Kidney (tissue), 13 donors: ENCODE measurements at regions not wholly inside any gene's neighbourhood (a gene's known extent, or its start where the extent isn't known, plus 50 kb on each side); places are given as distances from the start of the nearest gene placed in this dataset.

ENCODE experiments used
- DNase-seq, 5 donors: peaks; one replicate each; pipeline ENCODE4 v3.0.0-alpha.2; 2013 to 2020
- FAIRE-seq: peaks from 2 replicates; lab custom pipeline; 2012; peaks lifted over from hg19 to GRCh38; lab: Jason Lieb, UNC
- H3K27ac ChIP-seq, 2 donors: one replicate each; pipeline ENCODE4 v1.7.0; 2013; ENCODE audit warnings: low read depth in 2 of 2, low read length in 2 of 2, inconsistent platforms in 1 of 2
- H3K27me3 ChIP-seq: one replicate; pipeline ENCODE4 v1.7.1; 2013; ENCODE audit warnings: low read length, inconsistent platforms; ENCODE audit not compliant: control insufficient read depth, insufficient read depth
- H3K36me3 ChIP-seq, 3 donors: one replicate each; pipeline versions ENCODE4 v1.7.0 to v1.7.1; 2013; ENCODE audit warnings: low read length in 3 of 3, control low read depth in 1 of 3, inconsistent platforms in 1 of 3; ENCODE audit not compliant: insufficient read depth in 3 of 3, control insufficient read depth in 2 of 3
- H3K4me1 ChIP-seq, 3 donors: one replicate each; pipeline versions ENCODE4 v1.7.0 to v1.7.1; 2013; ENCODE audit warnings: low read length in 3 of 3, inconsistent platforms in 1 of 3, low read depth in 1 of 3; ENCODE audit not compliant: control insufficient read depth in 2 of 3, insufficient read depth in 2 of 3
- H3K4me3 ChIP-seq, 3 donors: one replicate each; pipeline versions ENCODE4 v1.7.0 to v1.8.1; 2013; ENCODE audit warnings: low read length in 3 of 3, control low read depth in 1 of 3, inconsistent platforms in 1 of 3
- H3K9ac ChIP-seq, 3 donors: one replicate each; pipeline versions ENCODE4 v1.7.0 to v1.7.1; 2013; ENCODE audit warnings: low read length in 3 of 3, control low read depth in 1 of 3, inconsistent platforms in 1 of 3
- H3K9me3 ChIP-seq, 3 donors: one replicate each; pipeline versions ENCODE4 v1.7.0 to v1.7.1; 2013; ENCODE audit warnings: low read length in 3 of 3, control low read depth in 1 of 3, inconsistent platforms in 1 of 3; ENCODE audit not compliant: control insufficient read depth in 2 of 3, insufficient read depth in 1 of 3
- intact Hi-C: fragments of 100-400 bp; cut with DNase I; formaldehyde crosslinking; loops from one replicate; pipeline ENCODE4 v1.11.1; 2022
- TF ChIP-seq, protein P1 (sequence below): IDR thresholded peaks from 3 replicates; pipeline ENCODE4 v1.5.1; 2012; ENCODE audit warnings: mild to moderate bottlenecking, moderate library complexity, borderline replicate concordance; ENCODE audit not compliant: insufficient read depth; ENCODE audit errors: extremely low read depth
- donor health status: control.
- donor health status: control.
- donor health status: control.
- donor health status: control.
- donor health status: control.
- donor health status: DM: yes; HTN: yes; CAD: no.
- donor health status: Normal renal cell carcinoma (clear cell type).

DNA sequence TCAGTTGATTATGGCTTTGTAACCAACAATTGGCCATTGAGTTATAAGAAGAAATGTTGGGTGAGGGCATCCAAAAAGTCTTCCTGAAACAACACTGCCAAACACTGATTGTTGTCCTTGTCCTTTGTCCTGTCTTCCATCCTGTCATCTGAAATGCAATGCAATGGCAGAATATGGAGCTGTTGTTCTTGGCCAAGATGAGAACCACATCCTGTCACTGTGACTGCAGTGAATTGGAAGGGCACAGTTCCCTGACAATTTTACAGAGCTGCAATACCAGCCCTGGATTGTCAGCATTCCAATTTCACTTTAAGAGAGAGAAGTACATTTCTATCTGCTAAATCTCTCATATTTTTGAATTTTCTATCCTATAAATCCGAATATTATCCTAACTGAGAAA is 613.3 kb downstream of the FLRT2 start:
- Histone ChIP-seq H3K4me1 (no peaks in the 10 kb centered on the region), H3K27ac (no peak overlapping the region), H3K9ac (no peak overlapping the region), H3K4me3 (no peak overlapping the region), H3K27me3 (no peaks in the 10 kb centered on the region), H3K36me3 (no peaks in the 10 kb centered on the region), H3K9me3 (no peaks in the 10 kb centered on the region)
- TF ChIP-seq, protein P1, sequence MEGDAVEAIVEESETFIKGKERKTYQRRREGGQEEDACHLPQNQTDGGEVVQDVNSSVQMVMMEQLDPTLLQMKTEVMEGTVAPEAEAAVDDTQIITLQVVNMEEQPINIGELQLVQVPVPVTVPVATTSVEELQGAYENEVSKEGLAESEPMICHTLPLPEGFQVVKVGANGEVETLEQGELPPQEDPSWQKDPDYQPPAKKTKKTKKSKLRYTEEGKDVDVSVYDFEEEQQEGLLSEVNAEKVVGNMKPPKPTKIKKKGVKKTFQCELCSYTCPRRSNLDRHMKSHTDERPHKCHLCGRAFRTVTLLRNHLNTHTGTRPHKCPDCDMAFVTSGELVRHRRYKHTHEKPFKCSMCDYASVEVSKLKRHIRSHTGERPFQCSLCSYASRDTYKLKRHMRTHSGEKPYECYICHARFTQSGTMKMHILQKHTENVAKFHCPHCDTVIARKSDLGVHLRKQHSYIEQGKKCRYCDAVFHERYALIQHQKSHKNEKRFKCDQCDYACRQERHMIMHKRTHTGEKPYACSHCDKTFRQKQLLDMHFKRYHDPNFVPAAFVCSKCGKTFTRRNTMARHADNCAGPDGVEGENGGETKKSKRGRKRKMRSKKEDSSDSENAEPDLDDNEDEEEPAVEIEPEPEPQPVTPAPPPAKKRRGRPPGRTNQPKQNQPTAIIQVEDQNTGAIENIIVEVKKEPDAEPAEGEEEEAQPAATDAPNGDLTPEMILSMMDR, result no peak
- intact Hi-C loops, result no loop called here
- DNase-seq, result no peak
- no peak for FAIRE-seq

DNA sequence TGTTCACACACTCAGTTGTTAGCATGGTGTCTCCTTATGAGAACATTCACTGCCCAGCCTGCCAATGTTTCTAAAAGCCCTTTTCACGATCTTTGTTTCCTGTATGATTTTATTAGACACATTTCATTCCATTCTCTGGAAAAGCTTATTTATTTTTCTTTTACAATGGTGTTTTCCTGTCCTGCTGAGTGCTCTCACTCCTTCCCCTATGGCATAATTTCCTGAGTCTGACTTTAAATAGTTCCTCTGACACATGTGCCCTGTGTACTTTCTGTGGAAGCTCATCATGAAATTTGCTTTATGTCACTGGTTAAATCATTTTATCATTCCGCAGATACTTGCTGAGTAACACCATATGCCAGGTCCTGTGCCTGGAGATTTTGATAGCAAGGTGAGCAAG is 612.0 kb downstream of the FLRT2 start:
- Histone ChIP-seq H3K4me3 (no peak overlapping the region), H3K9me3 (no peaks in the 10 kb centered on the region), H3K27ac (no peak overlapping the region), H3K9ac (no peak overlapping the region), H3K4me1 (no peaks in the 10 kb centered on the region), H3K36me3 (no peaks in the 10 kb centered on the region), H3K27me3 (no peaks in the 10 kb centered on the region)
- FAIRE-seq (no peak), DNase-seq (no peak)
- TF ChIP-seq, protein P1, result no peak
- intact Hi-C loops, result no loop called here

DNA sequence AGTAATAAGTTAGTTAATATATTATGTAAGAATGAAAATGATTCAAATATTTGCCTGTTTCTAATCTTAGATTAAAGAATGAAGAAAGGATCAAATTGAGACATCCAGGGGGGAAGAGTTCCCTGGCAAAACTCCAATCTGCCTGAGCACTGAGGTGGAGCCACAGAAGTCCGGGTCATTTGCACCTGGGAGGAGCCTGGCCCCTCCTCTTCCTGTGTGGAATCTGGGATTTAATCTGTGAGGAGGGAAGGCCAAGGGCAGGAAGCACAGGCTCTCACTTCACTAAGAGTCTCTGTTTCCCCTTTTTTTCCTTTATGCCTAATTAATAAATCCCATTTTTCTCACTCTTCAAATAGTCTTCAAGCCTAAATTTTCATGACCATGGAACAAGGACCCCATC is 599.5 kb downstream of the FLRT2 start:
- intact Hi-C loops, result no loop called here
- Histone ChIP-seq H3K27me3 (no peaks in the 10 kb centered on the region), H3K4me3 (no peak overlapping the region), H3K9ac (no peak overlapping the region), H3K36me3 (no peaks in the 10 kb centered on the region), H3K4me1 (no peaks in the 10 kb centered on the region), H3K27ac (no peak overlapping the region), H3K9me3 (no peaks in the 10 kb centered on the region)
- TF ChIP-seq, protein P1, result no peak
- no peak for FAIRE-seq
- no peak for DNase-seq

DNA sequence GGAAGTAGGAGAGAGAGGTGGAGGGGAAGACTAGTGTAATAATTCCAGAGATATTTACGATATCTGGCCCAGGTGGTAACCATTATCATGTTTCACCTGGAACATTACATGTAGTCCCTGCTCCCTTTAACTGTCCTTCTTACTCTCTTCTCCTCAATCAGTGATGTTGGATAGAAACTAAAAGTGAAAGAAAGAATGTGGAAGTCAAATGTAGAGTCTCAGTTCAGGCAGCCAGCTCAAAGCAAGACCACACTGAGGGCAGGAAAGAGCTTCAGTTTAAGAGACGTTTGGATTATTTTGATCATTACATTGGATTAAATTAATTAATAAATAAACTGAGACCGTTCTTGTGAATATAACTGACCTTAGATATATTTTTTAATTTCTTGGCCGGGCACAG is 594.4 kb downstream of the FLRT2 start:
- Histone ChIP-seq H3K4me3 (no peak overlapping the region), H3K9ac (no peak overlapping the region), H3K36me3 (no peaks in the 10 kb centered on the region), H3K4me1 (no peaks in the 10 kb centered on the region), H3K27ac (no peak overlapping the region), H3K9me3 (no peaks in the 10 kb centered on the region), H3K27me3 (no peaks in the 10 kb centered on the region)
- DNase-seq, result no peak
- intact Hi-C loops, result no loop called here
- FAIRE-seq, result no peak
- TF ChIP-seq, protein P1, result no peak
